Thyroid gland (tissue), 4 donors: ENCODE measurements at regions not wholly inside any gene's neighbourhood (a gene's known extent, or its start where the extent isn't known, plus 50 kb on each side); places are given as distances from the start of the nearest gene placed in this dataset.
"Not testable (repeated sequence)": the region's sequence is repeated elsewhere in the genome, so short reads cannot be mapped to it uniquely, and the experiment has no call there.

Experiments
- DNase-seq, 2 donors: peaks; one replicate each; pipeline ENCODE4 v3.0.0-alpha.2; 2019
- H3K27ac ChIP-seq, 3 donors: fragments of 200-600 bp; sonication (generic); 1 replicate in 2 of 3; 2 replicates in 1 of 3; pipeline ENCODE4 v1.5.1; 2016 to 2019; ENCODE audit warnings: mild to moderate bottlenecking in 1 of 3, moderate library complexity in 1 of 3
- H3K27me3 ChIP-seq: fragments of 200-600 bp; sonication (generic); one replicate; pipeline ENCODE4 v1.5.1; 2019
- H3K36me3 ChIP-seq, 2 donors: fragments of 200-600 bp; sonication (generic); one replicate each; pipeline ENCODE4 v1.5.1; 2016 to 2019
- H3K4me1 ChIP-seq, 2 donors: fragments of 200-600 bp; sonication (generic); one replicate each; pipeline ENCODE4 v1.5.1; 2017 to 2019
- H3K4me3 ChIP-seq, 3 donors: fragments of 200-600 bp; sonication (generic); replicated peaks in 1 of 3; 1 replicate in 2 of 3; 2 replicates in 1 of 3; pipeline ENCODE4 v1.5.1; 2016; ENCODE audit warnings: mild to moderate bottlenecking in 1 of 3
- H3K9me3 ChIP-seq: fragments of 200-600 bp; sonication (generic); one replicate; pipeline ENCODE4 v1.5.1; 2017
- CTCF ChIP-seq, 6 experiments: fragments of 200-600 bp in 3 of 6; fragments of 450-650 bp in 3 of 6; sonication (generic) in 3 of 6; IDR thresholded peaks; one replicate each; pipeline ENCODE4 v1.5.1; 2016 to 2019; ENCODE audit warnings: antibody characterized with exemption in 6 of 6, mild to moderate bottlenecking in 2 of 6, inconsistent platforms in 1 of 6, moderate library complexity in 1 of 6
- POLR2A ChIP-seq, 2 donors: fragments of 450-650 bp; IDR thresholded peaks; one replicate each; pipeline ENCODE4 v1.6.1; 2017; ENCODE audit warnings: antibody characterized with exemption in 2 of 2, mild to moderate bottlenecking in 2 of 2, moderate library complexity in 1 of 2
- WGBS, 2 donors: methylation state at CpG; one replicate each; pipeline ENCODE4 v1.1.5; 2017; 5-methylcytosine and 5-hydroxymethylcytosine counted together
- intact Hi-C: fragments of 100-400 bp; cut with DNase I; formaldehyde crosslinking; loops from one replicate; pipeline ENCODE4 v1.15.1; 2023

GRCh38 chr11:23206741-23207336 is 346.6 kb upstream of the CCDC179 start:
- H3K27me3 ChIP-seq = no peaks in the 10 kb centered on the region
- TF ChIP-seq POLR2A (IDR thresholded peaks at IDR 0.05) (no peak), CTCF (IDR thresholded peaks at IDR 0.05) (no peak)
- H3K27ac ChIP-seq = no peak overlapping the region
- DNase-seq = no peak
- no peaks in the 10 kb centered on the region for H3K9me3 ChIP-seq
- no peak overlapping the region for H3K4me3 ChIP-seq
- intact Hi-C loops = no loop called here
- no peaks in the 10 kb centered on the region for H3K4me1 ChIP-seq
- no peaks in the 10 kb centered on the region for H3K36me3 ChIP-seq

DNA sequence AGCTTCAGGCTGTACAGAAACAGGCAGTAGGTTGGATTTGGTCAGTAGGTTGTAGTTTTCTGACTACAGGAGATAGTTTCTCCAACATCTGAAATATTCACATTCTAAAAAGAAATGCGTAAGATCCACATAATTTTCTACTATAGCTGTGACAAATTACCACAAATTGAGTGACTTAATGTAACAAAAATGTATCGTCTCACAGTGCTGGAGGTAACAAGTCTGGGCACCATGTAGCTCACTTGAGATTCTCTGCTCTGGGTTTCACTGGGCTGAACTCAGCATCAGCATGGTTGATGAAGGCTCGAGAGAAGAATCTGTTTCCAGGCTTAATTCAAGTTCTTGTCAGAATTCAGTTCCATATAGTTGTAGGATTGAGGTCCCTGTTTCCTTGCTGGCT is 350.9 kb upstream of the CCDC179 start:
- H3K9me3 ChIP-seq = no peaks in the 10 kb centered on the region
- TF ChIP-seq POLR2A (IDR thresholded peaks at IDR 0.05) = no peak
- TF ChIP-seq CTCF (IDR thresholded peaks at IDR 0.05) = no peak

GRCh38 chr11:23212807-23213206 is 352.5 kb upstream of the CCDC179 start:
- H3K4me1 ChIP-seq = no peaks in the 10 kb centered on the region
- no peak overlapping the region for H3K4me3 ChIP-seq
- H3K9me3 ChIP-seq = no peaks in the 10 kb centered on the region
- WGBS, 2 donors = 40 to 43% methylated on average over 1 of the region's 1 CpG
- intact Hi-C loops = no loop called here
- TF ChIP-seq POLR2A (IDR thresholded peaks at IDR 0.05) (no peak), CTCF (IDR thresholded peaks at IDR 0.05) (no peak)
- DNase-seq = no peak
- no peak overlapping the region for H3K27ac ChIP-seq
- no peaks in the 10 kb centered on the region for H3K27me3 ChIP-seq
- no peaks in the 10 kb centered on the region for H3K36me3 ChIP-seq

More for the DNA sequence above, 350.9 kb upstream of the CCDC179 start:
- Histone ChIP-seq H3K36me3 (no peaks in the 10 kb centered on the region), H3K27ac (no peak overlapping the region), H3K4me3 (no peak overlapping the region), H3K27me3 (no peaks in the 10 kb centered on the region), H3K4me1 (no peaks in the 10 kb centered on the region)
- 92 to 94% methylated on average over 3 of the region's 3 CpGs for WGBS, 2 donors
- intact Hi-C loops = no loop called here
- no peak for DNase-seq

- Histone ChIP-seq H3K4me3 (no peak overlapping the region), H3K27me3 (no peaks in the 10 kb centered on the region), H3K36me3 (no peaks in the 10 kb centered on the region), H3K9me3 (no peaks in the 10 kb centered on the region), H3K27ac (no peak overlapping the region), H3K4me1 (no peaks in the 10 kb centered on the region)
- 85 to 88% methylated on average over 9 of the region's 9 CpGs for WGBS, 2 donors
- intact Hi-C loops = no loop called here
- no peak for DNase-seq
- TF ChIP-seq CTCF (IDR thresholded peaks at IDR 0.05) (no peak), POLR2A (IDR thresholded peaks at IDR 0.05) (no peak)
Measured at GRCh38 chr11:23217072-23217471, 356.8 kb upstream of the CCDC179 start.

DNA sequence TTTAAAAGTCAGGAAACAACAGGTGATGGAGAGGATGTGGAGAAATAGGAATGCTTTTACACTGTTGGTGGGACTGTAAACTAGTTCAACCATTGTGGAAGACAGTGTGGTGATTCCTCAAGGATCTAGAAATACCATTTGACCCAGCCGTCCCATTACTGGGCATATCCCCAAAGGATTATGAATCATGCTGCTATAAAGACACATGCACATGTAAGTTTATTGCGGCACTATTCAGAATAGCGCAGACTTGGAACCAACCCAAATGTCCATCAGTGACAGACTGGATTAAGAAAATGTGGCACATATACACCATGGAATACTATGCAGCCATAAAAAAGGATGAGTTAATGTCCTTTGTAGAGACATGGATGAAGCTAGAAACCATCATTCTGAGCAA is 359.8 kb upstream of the CCDC179 start:
- H3K36me3 ChIP-seq, H3K27me3 ChIP-seq, H3K4me1 ChIP-seq, H3K27ac ChIP-seq, intact Hi-C loops, H3K4me3 ChIP-seq, DNase-seq, H3K9me3 ChIP-seq: not testable (repeated sequence)
- WGBS, 2 donors = 76 to 85% methylated on average over 3 of the region's 3 CpGs

DNA sequence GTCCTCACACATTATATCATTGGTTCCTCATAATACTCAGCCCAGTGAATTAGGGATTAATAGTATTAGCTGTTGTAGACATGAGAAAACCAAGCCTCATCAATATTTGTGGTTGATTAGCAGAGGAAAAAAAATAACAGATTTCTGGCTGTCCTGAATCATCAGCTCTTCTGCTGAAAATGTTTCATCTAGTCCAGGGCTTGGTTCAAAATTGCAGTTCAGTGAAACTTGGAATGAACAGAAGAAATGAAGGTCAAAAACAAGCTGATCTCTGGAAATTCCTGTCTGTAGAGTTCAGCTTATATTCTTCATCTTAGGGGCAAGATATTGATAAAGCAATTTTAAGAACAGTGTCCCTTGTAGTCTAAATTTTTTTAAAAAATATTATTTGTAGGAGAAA is 361.1 kb upstream of the CCDC179 start:
- H3K4me3 ChIP-seq = no peak overlapping the region
- intact Hi-C loops = no loop called here
- no peaks in the 10 kb centered on the region for H3K4me1 ChIP-seq
- TF ChIP-seq CTCF (IDR thresholded peaks at IDR 0.05) (no peak), POLR2A (IDR thresholded peaks at IDR 0.05) (no peak)
- DNase-seq = no peak
- H3K27me3 ChIP-seq = no peaks in the 10 kb centered on the region
- no peak overlapping the region for H3K27ac ChIP-seq
- H3K36me3 ChIP-seq = no peaks in the 10 kb centered on the region
- no peaks in the 10 kb centered on the region for H3K9me3 ChIP-seq
